GM21526 (cell line): ENCODE measurements at regions not wholly inside any gene's neighbourhood (a gene's known extent, or its start where the extent isn't known, plus 50 kb on each side); places are given as distances from the start of the nearest gene placed in this dataset.
A peak's percentile ranks its signal among the peaks of the same experiment; 100 is the strongest.

ENCODE experiments used
- ATAC-seq: cut with Tn5 transposase; IDR thresholded peaks from one replicate; pipeline ENCODE4 v1.9.1; 2021; ENCODE audit warnings: moderate library complexity; ENCODE audit not compliant: unreplicated experiment, low FRiP score

DNA sequence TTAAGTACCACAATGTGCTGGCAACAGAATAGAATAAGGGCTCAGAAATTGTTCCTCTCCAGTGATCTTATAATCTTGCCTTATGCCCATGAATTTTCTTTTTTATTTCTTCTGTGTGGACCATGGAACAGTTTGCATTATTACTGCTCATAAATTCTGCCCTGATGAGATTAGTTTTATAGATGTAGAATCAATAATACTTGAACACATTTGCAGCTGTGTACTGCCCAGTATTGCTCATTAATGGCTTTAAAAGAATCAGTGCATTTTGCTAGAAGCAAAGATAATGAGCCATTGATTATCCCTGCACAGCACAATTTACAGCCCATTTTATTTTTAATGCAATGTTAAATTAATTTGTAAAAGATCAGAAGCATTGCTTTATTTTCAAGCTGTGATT is 172.3 kb upstream of the STXBP6 start:
- no peak for ATAC-seq

DNA sequence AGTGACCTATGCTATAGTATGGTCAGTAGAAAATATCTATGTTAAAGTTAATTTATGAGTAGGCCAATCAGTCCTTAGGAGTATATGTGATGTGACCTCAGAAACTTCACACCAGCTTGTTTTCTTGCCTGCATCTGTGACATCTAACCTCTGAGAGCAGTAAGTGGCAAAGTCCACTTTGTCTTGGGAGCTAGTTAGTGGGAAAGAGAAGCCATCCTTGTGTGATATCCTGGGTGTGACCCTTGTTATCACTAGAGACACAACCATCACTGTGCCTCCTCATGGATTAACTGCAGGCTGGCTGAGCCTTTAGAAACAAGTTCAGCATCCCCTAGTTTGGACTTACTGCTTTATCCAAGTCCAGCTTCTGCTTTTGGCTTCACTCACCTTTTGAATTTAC is 170.6 kb upstream of the STXBP6 start:
- ATAC-seq = no peak

GRCh38 chr14:25215607-25216006 is 165.7 kb upstream of the STXBP6 start:
- ATAC-seq = no peak

- ATAC-seq = no peak
Observed at GRCh38 chr14:25197885-25198284, 147.9 kb upstream of the STXBP6 start.

DNA sequence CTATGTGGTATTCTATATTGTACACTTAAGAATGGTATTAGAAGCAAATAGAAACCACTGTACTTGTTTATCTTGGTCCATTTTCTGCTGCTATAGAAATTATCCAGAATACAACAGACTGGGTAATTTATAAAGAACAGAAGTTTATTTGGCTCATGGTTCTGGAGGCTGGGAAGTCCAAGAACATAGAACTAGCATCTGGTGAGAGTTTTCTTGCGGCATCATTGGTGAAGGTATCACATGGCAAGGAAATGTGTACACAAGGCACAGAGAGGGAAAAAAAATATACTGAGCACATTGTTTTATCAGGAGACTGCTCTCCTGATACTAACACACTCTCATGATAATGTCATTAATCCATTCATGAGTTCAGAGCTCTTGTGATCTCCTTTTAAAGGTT is 130.3 kb upstream of the STXBP6 start:
- no peak for ATAC-seq

DNA sequence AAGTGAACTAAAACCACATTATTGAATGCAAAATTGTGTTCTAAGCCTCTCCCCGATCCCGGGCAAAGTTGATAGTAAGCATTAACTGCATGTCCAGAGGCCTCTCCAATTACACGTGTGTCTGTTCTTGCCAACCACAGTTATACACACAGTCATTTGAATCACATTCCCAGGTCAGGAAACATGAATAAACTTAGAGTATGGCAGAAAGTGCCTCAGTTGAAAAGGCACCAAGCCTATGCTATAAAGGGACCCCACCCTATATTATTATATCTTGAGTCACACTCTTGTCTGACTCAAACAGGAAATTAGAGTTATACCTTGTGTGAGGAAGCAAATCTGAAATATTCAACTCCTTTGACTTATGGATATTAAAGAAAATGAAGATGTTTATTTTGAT is 128.3 kb upstream of the STXBP6 start:
- ATAC-seq = no peak

- ATAC-seq = no peak
Observed at GRCh38 chr14:25150934-25151790, 101.2 kb upstream of the STXBP6 start.

DNA sequence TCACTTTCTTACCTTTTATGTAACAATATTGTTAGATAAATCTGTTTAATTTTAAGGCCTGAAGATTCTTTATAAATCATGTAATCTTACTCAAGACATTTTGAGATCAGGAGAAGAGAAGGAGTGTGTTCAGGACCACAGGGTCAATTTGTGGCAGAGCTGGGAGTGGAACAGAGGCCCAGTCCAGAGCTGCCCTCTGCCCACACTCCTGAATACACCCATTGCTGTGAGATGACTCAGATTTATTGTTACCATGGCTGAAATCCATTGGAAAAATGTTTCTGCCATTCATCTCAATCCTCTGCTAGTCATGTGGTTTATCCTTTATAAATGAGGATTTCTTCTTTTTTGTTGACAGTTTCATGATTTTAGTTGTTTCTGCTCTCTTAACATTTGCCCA is 100.5 kb upstream of the STXBP6 start:
- ATAC-seq = no peak

DNA sequence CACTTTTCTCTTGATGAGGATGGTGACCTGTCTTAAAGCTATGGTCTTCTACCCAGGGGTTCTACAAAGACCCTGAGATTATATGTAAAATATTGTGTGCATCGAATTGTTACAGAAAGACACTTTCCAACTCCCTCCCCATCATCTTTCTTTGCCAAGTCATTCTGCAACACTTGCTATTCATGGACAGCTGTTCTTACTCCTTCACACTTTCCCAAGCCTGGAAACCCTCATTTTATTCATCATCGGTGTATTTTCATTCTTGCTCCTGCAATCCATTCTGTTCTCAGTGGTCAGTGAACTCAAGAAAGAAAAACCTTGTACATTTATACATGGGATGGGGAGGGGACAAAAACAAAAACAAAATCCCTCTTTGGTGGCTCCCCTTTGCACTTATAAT is 90.5 kb upstream of the STXBP6 start:
- no peak for ATAC-seq

GRCh38 chr14:25136811-25137210 is 86.9 kb upstream of the STXBP6 start:
- no peak for ATAC-seq

DNA sequence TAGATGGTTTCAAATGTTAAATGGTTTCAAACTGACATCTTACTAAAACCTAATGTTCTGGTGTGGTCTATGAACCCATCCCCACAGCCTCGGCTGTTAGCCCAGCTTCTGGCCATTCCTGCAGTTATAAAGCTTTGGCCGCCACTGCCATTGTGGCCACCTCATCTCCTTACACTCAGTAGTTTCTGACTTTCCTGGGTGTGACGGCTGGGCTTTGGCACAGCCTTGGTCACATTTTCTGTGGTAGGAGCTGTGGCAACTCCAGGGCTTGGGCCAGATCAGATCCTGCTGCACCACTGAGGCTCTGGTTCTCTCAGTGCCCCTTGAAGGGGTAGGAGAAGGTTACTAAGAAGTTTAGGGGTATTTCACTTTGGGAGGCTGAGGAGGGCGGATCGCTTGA is 84.2 kb upstream of the STXBP6 start:
- no peak for ATAC-seq

GRCh38 chr14:25132732-25133422 is 82.9 kb upstream of the STXBP6 start:
- ATAC-seq = peak; percentile 71

DNA sequence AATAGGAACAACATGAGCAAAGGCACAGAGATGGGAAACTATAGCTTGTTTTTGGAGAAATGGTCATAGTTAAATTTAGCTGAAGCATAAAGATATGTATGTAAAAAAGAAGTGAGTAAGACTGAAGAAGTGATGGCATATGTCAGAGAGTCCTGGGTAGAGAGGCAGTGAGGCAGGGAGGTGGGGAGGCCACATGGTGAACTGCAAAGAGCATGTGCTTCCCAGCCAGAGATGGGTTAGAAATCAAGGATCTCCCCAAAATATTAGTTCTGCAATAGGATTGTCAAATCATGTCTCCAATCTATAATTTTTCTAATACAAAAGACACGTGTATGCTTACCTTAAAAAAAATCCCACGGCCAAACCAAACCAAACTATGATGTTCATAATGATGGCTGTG is 82.1 kb upstream of the STXBP6 start:
- no peak for ATAC-seq

DNA sequence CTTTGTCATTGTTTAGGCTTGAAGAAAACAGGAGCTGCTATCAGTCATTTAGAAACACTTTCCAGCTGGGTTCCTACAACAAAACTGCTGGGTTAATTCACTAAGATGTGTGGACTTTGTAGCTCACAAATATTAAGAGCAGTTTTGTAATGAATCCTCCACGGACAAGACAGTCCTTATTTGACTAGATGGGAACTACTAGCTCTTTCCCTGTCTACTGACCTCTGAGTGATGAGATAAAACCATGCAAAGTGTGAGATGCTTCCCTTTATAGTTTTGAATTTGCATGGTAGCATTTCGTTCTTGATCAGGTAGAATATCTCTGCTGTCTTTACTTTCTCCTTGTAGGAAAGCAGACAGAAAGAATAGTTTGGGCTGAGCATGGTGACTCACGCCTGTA is 72.9 kb upstream of the STXBP6 start:
- no peak for ATAC-seq

- no peak for ATAC-seq
Observed at GRCh38 chr14:25122211-25122610, 72.3 kb upstream of the STXBP6 start.

DNA sequence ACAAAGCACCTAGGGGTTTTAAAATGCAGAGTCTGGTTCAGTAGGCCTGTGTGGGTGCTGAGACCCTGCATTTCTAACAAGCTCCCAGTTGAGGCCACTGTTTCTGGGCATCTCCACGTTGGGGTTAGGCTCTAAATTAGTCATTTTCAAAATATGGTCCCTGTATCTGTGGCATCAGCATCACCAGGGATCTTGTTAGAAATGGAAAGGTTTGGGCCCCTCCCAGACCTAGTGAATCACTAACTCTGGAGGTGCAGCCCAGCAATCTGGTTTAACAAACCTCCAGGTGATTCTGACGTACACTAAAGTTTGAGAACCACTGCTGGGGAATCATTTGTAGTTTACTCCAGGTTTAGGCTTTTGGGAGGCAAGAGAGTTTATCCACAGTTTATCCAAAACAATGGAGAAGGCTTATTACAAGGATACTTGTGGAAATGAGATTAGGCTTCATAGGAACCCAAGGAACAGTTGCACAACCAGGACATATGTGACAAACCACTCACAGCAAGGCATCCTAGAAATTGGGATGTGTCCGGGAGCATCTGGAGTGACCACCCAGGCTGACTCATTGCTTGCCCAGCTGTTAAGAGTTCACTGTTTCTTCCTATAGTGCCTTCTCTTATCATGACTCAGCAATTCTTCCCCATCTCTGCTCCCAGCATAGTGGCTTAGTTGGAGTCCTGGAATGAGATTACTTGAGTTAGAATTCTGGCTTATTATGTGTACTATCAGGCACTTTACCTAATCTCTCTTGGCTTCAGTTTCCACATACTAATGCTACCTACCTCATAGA is 71.6 kb upstream of the STXBP6 start:
- ATAC-seq = no peak

DNA sequence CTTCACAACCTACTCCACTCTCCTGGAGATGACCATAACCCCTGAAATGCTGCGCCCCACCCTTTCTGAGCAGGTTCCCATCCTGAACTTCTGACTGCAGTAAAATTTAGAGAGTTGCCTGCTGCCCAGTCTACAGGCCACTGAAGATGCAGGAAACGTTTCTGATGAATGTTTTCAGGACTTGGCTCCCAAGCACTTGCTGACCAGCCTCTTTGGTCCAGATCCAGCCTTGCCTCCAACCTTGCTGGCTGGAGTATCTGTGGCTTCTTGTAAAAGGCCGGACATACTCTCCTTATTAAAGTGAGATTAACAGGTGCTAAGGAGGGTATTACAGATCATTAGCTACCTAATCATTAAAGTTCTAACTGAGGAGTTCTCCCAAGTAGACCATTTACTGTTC is 70.3 kb upstream of the STXBP6 start:
- no peak for ATAC-seq

- ATAC-seq = no peak
Observed at GRCh38 chr14:25118671-25119070, 68.7 kb upstream of the STXBP6 start.

GRCh38 chr14:25117342-25117741 is 67.4 kb upstream of the STXBP6 start:
- ATAC-seq = no peak

DNA sequence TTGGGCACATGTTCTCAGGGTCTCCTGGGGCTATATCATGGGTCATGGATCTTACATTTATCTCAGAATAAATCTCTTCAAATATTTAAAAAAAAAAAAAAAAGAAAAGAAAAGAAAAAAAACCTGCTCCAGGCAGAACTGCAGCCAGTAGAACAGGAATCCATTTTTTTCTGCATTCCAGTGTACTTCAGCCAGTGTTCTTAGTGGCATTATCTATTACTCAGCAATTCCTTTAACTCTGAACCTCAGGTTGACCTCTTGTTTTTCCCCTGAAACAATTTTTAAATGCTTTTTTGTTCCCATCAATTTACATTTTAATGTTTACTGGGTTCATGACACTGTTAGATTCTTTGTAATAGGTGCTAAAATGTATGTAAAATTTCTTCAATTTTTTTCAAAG is 66.7 kb upstream of the STXBP6 start:
- ATAC-seq = no peak

DNA sequence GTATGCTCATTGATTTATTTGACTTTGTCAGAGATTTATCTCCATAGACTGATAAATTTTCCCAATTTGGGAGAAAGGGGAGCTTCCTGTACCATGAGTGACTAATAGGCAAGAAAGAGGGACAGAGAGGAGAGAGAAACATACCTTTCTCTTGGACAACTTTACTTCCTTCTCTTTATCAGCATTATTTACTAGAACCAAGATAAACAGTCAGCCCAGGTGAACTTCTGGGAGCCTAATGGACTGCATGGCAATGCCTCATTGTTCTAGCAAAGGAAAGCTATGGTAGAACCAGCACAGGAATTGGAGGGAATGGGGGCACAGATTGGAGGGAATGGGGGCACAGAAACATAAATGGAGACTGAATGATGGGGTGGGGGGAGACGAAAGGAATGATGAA is 63.4 kb upstream of the STXBP6 start:
- ATAC-seq = no peak
